D721Med (cell line): ENCODE measurements at regions not wholly inside any gene's neighbourhood (a gene's known extent, or its start where the extent isn't known, plus 50 kb on each side); places are given as distances from the start of the nearest gene placed in this dataset.

Source experiments
- DNase-seq: peaks from one replicate; pipeline ENCODE4 v3.0.0; 2011; ENCODE audit warnings: low spot score; ENCODE audit not compliant: insufficient read length
- FAIRE-seq: peaks from 2 replicates; lab custom pipeline; 2011; peaks lifted over from hg19 to GRCh38; lab: Jason Lieb, UNC
- TF ChIP-seq, protein P1 (sequence below): IDR thresholded peaks from 2 replicates; pipeline ENCODE4 v1.5.1; 2012; ENCODE audit warnings: mild to moderate bottlenecking, control low read depth; ENCODE audit not compliant: insufficient read depth; ENCODE audit errors: missing control alignments

DNA sequence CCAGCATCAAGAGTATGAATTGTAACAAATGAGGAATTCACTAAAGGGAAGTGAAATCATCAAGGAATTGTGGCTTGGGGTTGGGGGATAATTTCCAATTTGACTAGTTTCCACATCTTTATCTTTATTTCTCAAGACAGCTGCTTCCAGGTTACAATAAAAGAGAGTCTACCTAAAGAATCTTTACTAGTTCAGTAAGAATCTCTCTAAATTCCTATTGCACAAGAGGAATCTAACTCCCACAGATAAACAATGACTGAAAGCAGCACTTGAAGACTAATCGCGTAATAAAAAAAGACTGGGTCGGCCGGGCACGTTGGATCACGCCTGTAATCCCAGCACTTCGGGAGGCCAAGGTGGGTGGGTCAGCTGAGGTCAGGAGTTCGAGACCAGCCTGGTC lies 194.4 kb downstream of the KBTBD8 start:
- DNase-seq (no peak), FAIRE-seq (no peak)
- TF ChIP-seq, protein P1, sequence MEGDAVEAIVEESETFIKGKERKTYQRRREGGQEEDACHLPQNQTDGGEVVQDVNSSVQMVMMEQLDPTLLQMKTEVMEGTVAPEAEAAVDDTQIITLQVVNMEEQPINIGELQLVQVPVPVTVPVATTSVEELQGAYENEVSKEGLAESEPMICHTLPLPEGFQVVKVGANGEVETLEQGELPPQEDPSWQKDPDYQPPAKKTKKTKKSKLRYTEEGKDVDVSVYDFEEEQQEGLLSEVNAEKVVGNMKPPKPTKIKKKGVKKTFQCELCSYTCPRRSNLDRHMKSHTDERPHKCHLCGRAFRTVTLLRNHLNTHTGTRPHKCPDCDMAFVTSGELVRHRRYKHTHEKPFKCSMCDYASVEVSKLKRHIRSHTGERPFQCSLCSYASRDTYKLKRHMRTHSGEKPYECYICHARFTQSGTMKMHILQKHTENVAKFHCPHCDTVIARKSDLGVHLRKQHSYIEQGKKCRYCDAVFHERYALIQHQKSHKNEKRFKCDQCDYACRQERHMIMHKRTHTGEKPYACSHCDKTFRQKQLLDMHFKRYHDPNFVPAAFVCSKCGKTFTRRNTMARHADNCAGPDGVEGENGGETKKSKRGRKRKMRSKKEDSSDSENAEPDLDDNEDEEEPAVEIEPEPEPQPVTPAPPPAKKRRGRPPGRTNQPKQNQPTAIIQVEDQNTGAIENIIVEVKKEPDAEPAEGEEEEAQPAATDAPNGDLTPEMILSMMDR, result no peak

DNA sequence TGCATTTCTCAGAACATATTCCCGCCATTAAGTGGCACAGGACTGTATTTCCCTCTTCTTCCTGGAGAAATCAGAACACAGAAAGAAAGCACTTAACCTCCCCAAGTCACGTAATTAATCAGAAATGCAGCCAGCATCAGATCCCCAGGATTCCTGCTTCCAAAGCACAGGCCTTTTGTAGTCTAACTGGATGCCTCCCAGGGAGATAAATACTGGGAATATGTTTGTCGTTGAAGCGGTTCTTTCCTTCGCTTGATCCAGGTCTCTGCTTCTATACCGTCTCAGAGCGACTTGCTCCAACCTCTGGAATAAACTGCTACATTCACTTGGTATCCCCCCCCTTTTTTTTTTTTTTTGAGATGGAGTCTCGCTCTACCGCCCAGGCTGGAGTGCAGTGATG lies 198.6 kb downstream of the KBTBD8 start:
- DNase-seq (no peak), FAIRE-seq (no peak)
- TF ChIP-seq, protein P1, result no peak

- DNase-seq, result no peak
- no peak for FAIRE-seq
- TF ChIP-seq, protein P1, result no peak
These were observed 200.3 kb downstream of the KBTBD8 start for GRCh38 chr3:67198374-67198773.

GRCh38 chr3:67200618-67201017 lies 202.5 kb downstream of the KBTBD8 start:
- FAIRE-seq, result no peak
- TF ChIP-seq, protein P1, result no peak
- DNase-seq, result no peak

DNA sequence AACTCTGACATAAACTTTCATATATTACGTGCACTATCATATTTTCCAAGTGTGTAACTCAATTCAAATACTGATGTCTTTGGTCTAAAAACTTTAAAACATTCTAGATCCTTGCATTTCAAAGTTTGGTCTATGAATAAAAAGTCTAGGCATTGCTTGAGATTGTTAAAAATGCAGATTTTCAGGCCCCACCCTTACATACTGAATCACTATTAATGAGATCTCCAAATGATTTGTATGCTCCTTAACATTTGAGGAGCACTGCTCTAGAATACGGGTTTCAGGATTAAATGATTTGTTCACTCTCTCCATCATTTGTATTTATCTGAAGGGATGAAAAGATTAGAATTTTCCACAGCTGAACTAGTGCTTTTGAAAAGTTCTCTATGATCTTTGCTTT lies 202.9 kb downstream of the KBTBD8 start:
- TF ChIP-seq, protein P1, result no peak
- DNase-seq (no peak), FAIRE-seq (no peak)

- DNase-seq, result no peak
- TF ChIP-seq, protein P1, result no peak
- FAIRE-seq, result no peak
These were observed 203.9 kb downstream of the KBTBD8 start for GRCh38 chr3:67202053-67202452.

GRCh38 chr3:67204951-67205350 lies 206.8 kb downstream of the KBTBD8 start:
- no peak for DNase-seq
- TF ChIP-seq, protein P1, result no peak
- FAIRE-seq, result no peak
